NCI-H2196 treated with DMSO at 0.1 percent for 48 hours (cell line): ENCODE measurements at regions not wholly inside any gene's neighbourhood (a gene's known extent, or its start where the extent isn't known, plus 50 kb on each side); places are given as distances from the start of the nearest gene placed in this dataset.

Experiments used
- DNase-seq: peaks from one replicate; lab custom pipeline; 2025; ENCODE audit not compliant: unreplicated experiment; lab: John Stamatoyannopoulos, UW

DNA sequence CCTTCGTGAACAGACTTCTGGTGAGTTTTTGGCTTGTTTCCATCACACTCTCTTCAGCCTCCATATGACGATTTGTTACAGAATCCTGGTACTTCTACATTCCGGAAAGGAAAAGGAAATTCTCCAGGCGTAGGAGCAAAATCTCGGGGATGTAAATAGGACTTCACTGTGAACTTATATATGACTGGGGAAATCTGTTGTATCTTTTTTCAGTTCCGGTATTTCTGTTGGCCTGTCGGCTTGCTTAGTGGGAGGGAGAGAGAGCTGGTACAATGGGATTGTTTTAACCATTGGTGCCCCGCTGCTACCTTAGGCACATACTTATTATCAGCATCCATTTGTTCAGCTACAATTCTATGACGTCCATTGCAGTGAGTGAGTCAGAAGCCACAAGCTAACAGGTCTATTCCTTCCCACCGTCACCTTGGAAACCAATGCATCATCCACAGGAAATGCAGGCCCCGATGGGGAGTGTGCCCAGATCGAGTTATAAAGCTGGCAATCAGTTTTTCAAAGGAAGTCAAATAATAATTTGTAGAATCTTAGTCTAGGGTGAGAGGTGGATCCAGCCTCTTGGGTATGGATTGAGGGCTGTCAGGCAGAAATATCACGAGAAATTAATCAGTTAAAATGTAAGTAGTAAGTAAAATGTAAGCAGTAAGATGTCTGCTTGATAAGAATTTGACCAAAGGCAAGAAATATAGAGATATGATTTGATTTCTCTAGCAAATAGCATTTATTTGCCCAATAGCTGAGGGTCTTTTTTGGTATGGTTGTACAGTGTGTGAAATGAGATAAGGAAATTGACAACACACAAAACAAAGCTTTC, 92.0 kb upstream of the MKLN1 start:
- peak; percentile 9 for DNase-seq

DNA sequence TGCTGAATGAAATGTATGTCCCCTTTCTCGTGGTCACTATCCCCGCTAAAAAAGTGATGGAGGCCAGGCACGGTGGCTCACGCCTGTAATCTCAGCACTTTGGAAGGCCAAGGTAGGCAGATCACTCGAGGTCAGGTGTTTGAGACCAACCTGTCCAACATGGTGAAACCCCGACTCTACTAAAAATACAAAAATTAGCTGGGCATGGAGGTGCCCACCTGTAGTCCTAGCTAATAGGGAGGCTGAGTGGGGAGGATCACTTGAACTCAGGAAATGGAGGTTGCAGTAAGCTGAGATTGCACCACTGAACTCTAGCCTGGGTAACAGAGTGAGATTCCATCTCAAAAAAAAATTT, 91.4 kb upstream of the MKLN1 start:
- no peak for DNase-seq

DNA sequence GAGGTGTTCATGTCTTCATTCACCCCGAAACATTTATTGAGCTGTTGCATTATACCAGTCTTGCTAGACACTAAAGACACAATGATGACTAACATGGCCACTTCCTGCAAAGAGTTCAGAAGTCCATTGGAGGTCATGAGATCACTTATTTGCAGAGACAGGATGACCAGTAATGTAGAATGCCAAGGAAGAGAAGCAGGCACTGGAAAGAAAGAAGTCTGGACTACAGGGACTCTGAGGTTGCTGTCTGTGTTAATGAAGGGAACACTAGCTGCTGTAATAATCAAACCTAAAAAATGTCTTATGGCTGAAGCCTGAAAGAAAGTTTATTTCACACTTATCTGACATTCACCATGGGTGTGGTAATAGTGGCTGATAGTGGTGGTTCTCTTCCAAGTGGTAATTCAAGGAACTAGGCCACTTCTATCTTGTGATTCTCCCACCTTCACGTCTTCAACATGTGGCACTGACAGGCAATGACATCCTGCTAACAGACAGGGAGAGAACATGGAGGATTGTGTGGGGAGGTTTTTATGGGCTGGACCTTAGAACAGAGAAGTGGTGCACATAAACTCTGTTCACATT, 89.2 kb upstream of the MKLN1 start:
- DNase-seq: no peak

DNA sequence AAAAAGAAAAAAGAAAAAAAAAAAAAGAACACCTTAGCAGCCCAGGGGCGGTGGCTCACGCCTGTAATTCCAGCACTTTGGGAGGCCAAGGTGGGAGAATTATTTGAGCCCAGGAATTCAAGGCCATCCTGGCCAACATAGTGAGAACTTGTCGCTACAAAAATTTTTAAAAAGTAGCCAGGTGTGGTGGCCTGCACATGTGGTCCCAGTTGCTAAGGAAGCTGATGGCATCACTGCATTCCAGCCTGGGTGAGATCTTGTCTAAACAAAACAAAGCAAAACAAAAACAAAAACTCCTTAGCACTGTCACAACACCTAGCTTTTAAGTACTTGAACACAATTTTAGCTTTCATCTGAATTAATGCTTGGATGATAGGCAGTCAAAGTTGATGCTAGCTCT, 86.3 kb upstream of the MKLN1 start:
- DNase-seq: no peak

DNA sequence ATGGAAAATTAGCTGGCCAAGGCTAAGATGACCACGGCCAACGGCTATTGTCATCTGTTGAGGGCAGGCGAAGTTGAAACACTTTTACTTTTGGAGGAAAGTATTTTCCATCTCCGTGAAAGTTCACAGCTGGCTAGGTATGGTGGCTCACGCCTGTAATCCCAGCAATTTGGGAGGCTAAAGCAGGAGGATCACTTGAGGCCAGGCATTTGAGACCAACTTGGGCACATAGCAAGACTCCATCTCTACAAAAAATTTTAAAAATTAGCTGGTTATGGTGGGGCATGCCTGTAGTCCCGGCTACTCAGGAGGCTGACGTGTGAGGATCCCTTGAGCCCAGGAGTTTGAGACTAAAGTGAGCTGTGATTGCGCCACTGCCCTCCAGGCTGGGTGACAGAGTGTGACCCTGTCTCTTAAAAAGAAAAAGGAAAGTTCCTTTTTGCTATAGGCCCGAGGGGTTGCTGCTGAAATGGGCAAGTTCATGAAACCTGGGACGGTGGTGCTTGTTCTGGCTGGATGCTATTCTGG, 85.5 kb upstream of the MKLN1 start:
- DNase-seq: no peak

DNA sequence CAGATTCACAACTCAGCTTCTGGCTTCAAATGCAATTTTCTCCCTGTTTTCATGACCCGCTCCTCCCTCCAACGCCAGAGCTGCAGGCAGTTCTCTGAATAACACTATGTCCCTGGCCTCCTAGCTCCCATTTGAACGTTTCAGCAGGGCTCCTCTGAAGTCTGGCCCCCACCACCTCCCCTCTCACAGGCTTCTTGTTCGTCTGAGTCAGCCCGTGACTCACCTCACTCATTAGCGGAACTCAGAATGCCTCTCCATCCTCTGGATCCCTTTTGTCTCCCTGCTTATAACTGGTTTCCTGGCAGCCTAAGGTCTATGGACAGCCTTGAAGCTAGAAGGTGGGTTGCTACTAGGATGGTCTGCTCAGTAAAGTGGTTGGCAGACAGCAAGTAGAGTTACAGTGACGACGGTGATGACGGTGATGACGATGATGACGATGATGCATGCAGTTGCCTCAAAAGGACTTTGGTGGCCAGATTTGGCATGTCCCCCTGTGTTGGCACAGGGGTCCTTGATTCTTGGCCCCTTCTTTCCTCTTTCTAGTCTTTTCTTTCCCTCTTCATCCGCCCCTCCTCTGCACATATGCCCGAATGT, 83.3 kb upstream of the MKLN1 start:
- DNase-seq: no peak

DNA sequence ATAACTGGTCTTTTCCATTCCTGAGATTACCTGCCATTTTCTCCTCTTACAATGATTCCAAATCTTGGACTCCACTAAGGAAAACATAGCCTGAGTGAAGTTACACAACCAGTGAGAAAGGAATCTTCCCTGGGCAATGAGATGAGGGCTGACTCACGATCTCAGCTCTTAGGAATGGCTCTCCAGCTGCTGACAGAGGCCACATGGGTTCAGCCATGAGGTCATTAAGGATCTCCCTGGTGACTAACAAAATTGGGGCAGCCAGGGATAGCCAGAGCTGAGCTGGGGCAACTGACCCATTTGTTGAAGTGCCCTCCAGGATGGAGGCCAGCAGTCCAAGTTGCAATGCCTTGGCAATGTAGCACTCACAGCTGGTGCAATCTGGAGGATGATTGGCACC, 78.7 kb upstream of the MKLN1 start:
- no peak for DNase-seq

DNA sequence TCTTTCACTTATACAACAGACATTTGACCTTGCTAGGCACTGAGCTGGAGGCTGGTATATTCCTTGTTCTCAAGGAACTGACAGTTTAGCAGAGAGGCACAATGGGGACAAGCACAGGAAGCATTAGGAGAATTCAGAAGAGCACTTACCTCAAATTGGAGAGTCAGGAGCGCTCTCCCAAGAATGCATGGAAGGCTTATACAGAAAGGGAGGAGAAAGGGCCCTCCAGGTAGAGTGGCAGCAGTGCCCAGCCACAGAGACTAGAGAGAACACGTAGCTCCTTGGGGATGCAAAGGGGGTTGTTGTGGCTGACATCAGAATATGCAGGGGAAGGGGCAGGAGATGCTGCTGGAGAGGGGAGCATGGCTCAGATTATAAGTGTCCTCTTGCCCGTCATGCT, 78.2 kb upstream of the MKLN1 start:
- no peak for DNase-seq

DNA sequence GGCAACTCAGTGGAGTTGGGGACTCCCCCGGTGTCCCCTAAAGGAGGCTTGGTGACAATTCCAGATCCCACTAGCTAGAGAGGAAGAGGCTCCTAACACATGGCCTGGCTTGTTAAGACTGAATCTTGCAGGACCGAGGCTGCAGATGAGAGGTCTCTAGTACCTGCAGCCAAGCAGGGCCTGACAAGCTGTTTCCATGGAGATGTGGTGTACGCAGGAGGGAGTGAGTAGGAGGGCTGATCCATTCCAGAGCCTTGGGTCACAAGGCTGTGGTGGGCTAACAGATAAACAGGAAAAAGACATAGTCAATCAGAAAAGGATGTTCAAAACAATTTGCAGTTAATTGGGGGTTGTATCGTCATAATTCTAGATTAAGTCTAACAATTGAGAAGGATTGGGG, 77.3 kb upstream of the MKLN1 start:
- DNase-seq: no peak

DNA sequence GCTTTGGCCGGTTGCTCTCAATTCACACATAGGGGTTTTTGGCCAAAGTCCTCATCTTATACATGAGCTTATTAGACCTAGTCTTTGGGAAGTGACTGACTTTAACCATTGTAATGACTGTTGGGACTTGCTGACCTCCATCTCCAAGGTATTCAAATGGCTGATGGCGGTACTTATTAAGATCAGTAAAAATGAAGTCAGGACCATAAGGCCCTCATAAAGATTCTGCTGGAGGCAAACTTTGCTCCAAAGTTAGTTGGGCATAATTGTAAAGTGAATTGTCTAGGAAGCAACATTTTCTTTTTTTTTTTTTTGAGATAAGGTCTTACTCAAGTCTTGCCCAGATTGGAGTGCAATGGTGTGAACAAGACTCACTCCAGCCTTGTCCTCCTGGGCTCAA, 76.3 kb upstream of the MKLN1 start:
- no peak for DNase-seq

DNA sequence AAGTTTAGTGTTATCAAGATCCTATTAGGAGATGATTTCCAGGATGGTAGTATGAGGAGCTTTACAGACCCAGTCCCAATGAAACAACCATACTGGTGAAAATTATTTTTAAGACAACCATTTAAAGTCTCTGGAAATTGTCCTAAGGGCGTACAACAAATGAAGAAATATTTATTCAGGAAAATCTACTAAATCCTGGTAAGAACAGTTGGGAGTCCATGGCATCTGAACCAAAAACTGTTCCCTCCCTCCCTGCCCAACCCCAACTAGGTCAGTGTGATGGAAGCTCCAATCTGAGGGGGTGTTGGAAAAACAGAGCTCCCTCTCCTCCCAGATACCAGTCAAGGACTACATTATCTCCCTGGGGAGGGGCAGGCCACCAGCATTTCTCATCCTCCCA, 74.7 kb upstream of the MKLN1 start:
- DNase-seq: no peak

DNA sequence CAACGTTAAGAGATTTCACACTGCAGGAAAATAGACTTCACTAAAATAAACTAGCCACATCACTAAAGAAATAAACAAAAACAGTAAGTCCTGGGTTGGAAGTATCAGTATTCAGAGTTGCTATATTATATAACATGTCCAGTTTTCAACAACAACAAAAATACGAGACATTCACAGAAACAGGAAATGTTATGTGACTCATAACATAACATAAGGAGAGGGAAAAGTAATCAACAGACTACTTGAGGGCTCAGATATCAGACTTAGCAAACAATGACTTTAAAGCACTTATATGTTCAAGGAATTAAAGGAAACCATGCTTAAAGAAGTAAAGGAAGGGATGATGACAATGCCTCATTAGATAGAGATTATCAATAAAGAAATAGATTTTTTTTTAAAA, 73.5 kb upstream of the MKLN1 start:
- no peak for DNase-seq

DNA sequence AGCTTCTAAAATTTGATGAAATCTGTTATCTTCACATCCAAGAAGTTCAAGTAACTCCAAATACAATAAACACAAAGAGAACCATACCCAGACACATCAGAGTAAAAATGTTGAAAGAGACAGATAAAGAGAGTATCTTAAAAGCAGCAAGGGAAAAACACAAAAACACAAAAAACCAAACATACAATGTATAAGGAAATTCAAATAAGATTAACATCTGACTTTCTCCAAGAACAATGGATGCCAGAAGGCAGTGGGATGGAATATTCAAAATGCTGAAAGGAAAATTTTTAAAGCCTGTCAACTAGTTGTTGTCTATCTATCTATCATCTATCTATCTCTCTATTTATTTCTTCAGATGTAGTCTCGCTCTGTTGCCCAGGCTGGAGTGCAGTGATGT, 72.4 kb upstream of the MKLN1 start:
- DNase-seq: no peak

DNA sequence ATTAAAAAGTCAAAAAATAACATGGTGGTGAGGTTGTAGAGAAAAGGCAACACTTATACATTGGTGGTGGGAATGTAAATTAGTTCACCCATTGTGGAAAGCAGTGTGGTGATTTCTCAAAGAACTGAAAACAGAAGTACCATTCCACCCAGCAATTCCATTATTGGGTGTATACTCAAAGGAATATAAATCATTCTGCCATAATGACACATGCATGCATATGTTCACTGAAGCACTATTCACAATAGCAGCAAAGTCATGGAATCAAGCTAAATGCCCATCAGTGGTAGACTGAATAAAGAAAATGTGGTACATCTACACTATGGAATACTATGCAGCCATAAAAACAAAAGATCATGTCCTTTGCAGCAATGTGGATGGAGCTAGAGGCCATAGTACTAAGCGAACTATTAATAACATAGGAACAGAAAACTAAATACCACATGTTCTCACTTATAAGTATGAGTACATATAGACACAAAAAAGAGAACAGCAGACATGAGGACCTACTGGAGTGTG, 66.1 kb upstream of the MKLN1 start:
- DNase-seq: no peak

DNA sequence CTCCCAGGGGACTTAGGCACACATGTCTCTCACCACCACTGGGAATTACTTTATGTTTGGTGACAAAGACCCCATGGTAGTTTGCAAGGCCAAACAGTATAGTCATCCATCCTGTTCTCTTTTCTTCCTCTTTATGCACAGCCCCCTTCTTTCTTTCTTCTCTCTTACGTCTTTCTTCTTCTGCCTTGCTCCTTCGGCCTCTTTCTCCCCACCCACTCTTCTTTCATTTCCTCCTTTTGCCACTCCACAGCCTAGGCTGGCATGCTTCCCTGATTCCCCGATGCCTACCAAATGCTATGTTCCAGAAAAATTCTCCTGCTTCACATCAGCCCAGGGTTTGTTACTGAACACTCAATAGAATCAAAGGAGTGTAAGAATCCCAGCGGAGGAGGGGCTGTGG, 62.4 kb upstream of the MKLN1 start:
- no peak for DNase-seq

DNA sequence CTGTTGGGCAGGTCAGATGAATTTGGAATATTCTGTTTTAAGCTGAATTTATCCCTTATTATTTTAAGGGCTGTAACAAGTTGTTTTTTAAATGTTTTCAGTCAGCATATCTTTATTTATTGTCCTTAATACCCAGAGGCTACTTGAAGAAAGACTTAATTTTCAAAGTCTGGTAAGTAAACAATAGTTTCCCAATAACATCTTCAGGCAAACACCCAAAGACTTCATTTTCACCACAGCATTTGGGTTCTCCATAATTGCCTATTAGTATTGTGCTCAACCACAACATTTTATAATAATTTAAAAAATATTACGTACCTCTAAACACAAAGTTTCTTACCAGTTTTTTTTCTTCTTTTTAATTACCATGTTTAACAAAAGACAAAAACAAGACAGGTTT, 60.0 kb upstream of the MKLN1 start:
- DNase-seq: no peak

DNA sequence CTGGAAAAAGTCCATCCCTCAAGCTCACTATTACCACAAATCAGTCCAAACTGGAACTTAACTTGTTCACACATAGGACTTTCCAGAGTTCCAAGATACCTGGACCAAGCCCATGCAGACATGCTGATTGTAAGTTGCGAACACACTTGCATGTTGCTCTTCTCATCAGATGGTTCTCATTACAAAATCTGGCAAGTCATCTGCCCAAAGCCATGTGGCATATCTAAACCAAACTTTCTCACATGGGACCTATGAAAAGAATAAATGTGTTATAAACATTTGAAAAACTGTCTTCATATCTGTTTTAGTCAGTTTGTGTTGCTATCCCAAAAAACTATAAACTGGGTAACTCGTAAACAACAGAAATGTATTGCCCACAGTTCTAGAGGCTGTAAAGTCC, 58.8 kb upstream of the MKLN1 start:
- DNase-seq: no peak

DNA sequence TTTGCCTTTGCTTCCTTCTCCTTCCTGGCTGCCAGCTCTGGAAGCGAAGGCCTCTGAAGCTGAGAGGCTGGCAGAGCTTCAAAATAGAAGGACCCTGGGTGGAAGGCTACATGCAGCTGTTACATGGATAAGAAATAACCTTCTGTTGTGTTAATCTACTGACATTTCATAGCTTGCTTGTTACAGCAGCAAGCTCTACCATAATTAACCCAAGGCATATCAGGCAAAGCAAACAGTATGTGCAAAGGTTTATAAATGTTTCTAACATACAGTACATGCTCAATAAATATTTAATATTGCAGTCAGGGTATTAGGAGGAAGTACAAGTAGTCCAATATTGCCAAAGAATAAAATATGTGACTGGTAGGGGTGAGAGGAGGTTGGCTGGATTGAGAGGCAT, 55.6 kb upstream of the MKLN1 start:
- DNase-seq: no peak

DNA sequence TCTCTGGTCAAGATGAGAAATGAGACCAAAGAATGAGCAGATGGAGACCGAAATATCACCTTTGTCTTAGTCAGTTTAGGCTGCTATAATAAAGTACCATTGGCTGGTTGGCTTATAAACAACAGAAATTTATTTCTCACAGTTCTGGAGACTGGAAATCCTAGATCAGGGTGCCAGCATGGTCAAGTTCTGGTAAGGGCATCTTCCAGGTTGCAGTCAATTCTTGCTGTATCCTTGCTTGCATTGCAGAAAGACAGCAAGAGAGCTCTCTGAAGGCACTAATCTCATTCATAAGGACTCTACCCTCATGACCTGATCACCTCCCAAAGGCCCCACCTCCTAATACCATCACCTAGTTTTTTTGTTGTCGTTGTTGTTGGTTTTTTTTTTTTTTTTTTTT, 52.7 kb upstream of the MKLN1 start:
- DNase-seq: no peak

DNA sequence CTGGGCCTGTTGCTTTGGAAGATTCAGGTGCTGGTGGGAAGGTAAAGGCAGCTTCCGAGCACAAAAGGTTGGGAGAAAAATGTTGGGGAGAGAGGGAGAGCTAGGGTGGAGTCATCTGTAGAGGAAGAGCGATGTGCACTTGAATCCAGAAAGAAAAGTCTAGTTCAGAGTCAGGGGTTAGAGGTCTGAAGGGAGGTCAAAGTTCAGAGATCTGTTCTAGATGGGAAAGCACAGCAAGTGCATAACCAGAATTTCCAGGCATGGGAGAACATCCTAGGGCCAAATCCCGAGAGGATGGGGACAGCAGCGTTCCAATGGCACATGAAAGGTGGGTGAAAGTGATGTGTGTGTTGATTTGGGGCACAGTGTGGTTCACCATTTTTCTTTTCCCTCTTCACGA, 51.5 kb upstream of the MKLN1 start:
- DNase-seq: no peak

DNA sequence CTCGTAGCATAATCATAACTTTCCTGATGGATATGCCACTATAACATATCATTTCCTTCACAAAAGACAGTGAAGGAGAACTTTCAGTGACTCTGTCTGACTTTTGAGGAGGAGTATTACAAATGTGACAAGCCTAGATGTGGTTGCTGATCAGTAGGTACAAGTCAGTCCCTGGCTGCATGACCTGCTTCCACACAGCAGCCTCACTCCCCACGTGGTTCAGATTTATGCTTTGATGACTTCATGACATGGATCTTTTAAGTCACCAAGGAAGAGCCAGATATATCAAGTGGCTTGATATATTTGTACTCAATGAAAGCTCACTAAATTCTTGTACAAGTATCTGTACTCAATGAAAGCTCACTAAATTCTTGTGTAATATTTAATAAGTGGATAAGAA, 50.9 kb upstream of the MKLN1 start:
- DNase-seq: no peak
